Neural progenitor cell (in vitro differentiated cells): ENCODE measurements at regions not wholly inside any gene's neighbourhood (a gene's known extent, or its start where the extent isn't known, plus 50 kb on each side); places are given as distances from the start of the nearest gene placed in this dataset.

Experiments used
- EZH2 ChIP-seq: fragments of 200-600 bp; sonication (generic); IDR thresholded peaks from 2 replicates; pipeline ENCODE4 v1.6.1; 2017; ENCODE audit warnings: antibody characterized with exemption, mild to moderate bottlenecking, moderate library complexity
- EZH2phosphoT487 ChIP-seq: fragments of 200-600 bp; sonication (generic); IDR thresholded peaks from 2 replicates; pipeline ENCODE4 v1.6.1; 2017; ENCODE audit warnings: antibody characterized with exemption
- TF ChIP-seq, protein P1 (sequence below): fragments of 200-600 bp; sonication (generic); IDR thresholded peaks from 2 replicates; pipeline ENCODE4 v1.5.1; 2017; ENCODE audit warnings: antibody characterized with exemption, mild to moderate bottlenecking

GRCh38 chr3:152519376-152519775, 250.6 kb downstream of the MBNL1 start:
- TF ChIP-seq EZH2 (no peak), EZH2phosphoT487 (no peak)
- TF ChIP-seq, protein P1, sequence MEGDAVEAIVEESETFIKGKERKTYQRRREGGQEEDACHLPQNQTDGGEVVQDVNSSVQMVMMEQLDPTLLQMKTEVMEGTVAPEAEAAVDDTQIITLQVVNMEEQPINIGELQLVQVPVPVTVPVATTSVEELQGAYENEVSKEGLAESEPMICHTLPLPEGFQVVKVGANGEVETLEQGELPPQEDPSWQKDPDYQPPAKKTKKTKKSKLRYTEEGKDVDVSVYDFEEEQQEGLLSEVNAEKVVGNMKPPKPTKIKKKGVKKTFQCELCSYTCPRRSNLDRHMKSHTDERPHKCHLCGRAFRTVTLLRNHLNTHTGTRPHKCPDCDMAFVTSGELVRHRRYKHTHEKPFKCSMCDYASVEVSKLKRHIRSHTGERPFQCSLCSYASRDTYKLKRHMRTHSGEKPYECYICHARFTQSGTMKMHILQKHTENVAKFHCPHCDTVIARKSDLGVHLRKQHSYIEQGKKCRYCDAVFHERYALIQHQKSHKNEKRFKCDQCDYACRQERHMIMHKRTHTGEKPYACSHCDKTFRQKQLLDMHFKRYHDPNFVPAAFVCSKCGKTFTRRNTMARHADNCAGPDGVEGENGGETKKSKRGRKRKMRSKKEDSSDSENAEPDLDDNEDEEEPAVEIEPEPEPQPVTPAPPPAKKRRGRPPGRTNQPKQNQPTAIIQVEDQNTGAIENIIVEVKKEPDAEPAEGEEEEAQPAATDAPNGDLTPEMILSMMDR: no peak
